HCT116 (cell line): ENCODE measurements at regions not wholly inside any gene's neighbourhood (a gene's known extent, or its start where the extent isn't known, plus 50 kb on each side); places are given as distances from the start of the nearest gene placed in this dataset.

ENCODE experiments used
- ATAC-seq: fragments of 200-7000 bp; cut with Tn5 transposase; 2 replicates; pipeline ENCODE4 v1.9.1; 2020; ENCODE audit warnings: mild to moderate bottlenecking, moderate library complexity
- BruUV-seq: library from RNA; stranded (reverse); fragments of 400-500 nt; replicated peaks from 2 replicates; lab custom pipeline; 2021; lab: Mats Ljungman, UMichigan
- CTCF ChIA-PET: fragments of 300-600 bp; sonication (Branson Sonifier 250); formaldehyde crosslinking; loops from one replicate; lab custom pipeline; 2021; ENCODE audit warnings: antibody characterized with exemption; lab: Charles Lee
- POLR2A ChIA-PET: fragments of 300-600, 350-600 bp; sonication (Branson Sonifier 250); formaldehyde crosslinking; loops from one replicate; lab custom pipeline; 2021; ENCODE audit warnings: antibody characterized with exemption; lab: Charles Lee
- RAD21 ChIA-PET, 2 experiments: fragments of 300-600 bp; sonication (Branson Sonifier 250); formaldehyde crosslinking; loops; one replicate each; lab custom pipeline; 2023; ENCODE audit warnings: low total read pairs in 2 of 2; ENCODE audit not compliant: uncharacterized antibody in 2 of 2, unreplicated experiment in 2 of 2, low non-redundant PET in 1 of 2; lab: Charles Lee
- DNase-seq: peaks from one replicate; pipeline ENCODE4 v3.0.0-alpha.2; 2010; ENCODE audit warnings: low read depth, low spot score
- H2AFZ ChIP-seq: fragments of 200-600 bp; shearing (Covaris generic), sonication (generic); 2 replicates; pipeline ENCODE4 v1.6.1; 2017; ENCODE audit warnings: low read depth, mixed run types, mixed read lengths, antibody characterized with exemption, low read length; ENCODE audit not compliant: poor library complexity, severe bottlenecking
- H3K27ac ChIP-seq: 2 replicates; pipeline ENCODE4 v1.5.1; 2012; ENCODE audit warnings: low read depth, low read length
- H3K27me3 ChIP-seq: fragments of 200-600 bp; sonication (generic); 2 replicates; pipeline ENCODE4 v1.6.1; 2016; ENCODE audit warnings: mixed run types, low read length, mixed read lengths; ENCODE audit not compliant: insufficient read depth
- H3K36me3 ChIP-seq, 2 experiments: fragments of 200-500 bp in 1 of 2; fragments of 200-600 bp in 1 of 2; sonication (Bioruptor generic) in 1 of 2; sonication (generic) in 1 of 2; 2 replicates each; pipeline versions ENCODE4 v1.5.1 to v1.6.1; 2014 to 2016; ENCODE audit warnings: low read length in 2 of 2, inconsistent platforms in 1 of 2, mixed read lengths in 1 of 2, mixed run types in 1 of 2; ENCODE audit not compliant: insufficient read depth in 2 of 2, control insufficient read depth in 1 of 2
- H3K4me1 ChIP-seq, 2 experiments: fragments of 200-600 bp in 1 of 2; sonication (generic) in 1 of 2; 2 replicates each; pipeline versions ENCODE4 v1.5.1 to v1.6.1; 2012 to 2017; ENCODE audit warnings: low read length in 2 of 2, inconsistent platforms in 1 of 2, mild to moderate bottlenecking in 1 of 2, mixed read lengths in 1 of 2, mixed run types in 1 of 2, moderate library complexity in 1 of 2; ENCODE audit not compliant: insufficient read depth in 2 of 2, control insufficient read depth in 1 of 2
- H3K4me2 ChIP-seq: fragments of 200-600 bp; sonication (generic); 2 replicates; pipeline ENCODE4 v1.6.1; 2017; ENCODE audit warnings: mixed run types, low read length, mixed read lengths
- H3K4me3 ChIP-seq, 2 experiments: fragments of 200-600 bp in 1 of 2; sonication (generic) in 1 of 2; replicated peaks in 1 of 2; 2 replicates each; pipeline ENCODE4 v1.5.1; 2011 to 2016; ENCODE audit warnings: low read length in 2 of 2, control low read depth in 1 of 2, low read depth in 1 of 2, mild to moderate bottlenecking in 1 of 2, mixed read lengths in 1 of 2, mixed run types in 1 of 2
- H3K79me2 ChIP-seq: fragments of 200-600 bp; sonication (generic); 2 replicates; pipeline ENCODE4 v1.6.1; 2017; ENCODE audit warnings: mild to moderate bottlenecking, mixed run types, low read length, moderate library complexity, mixed read lengths; ENCODE audit not compliant: insufficient read depth
- H3K9ac ChIP-seq: fragments of 200-600 bp; sonication (generic); 2 replicates; pipeline ENCODE4 v1.6.1; 2016; ENCODE audit warnings: low read length, mixed read lengths
- H3K9me2 ChIP-seq: fragments of 200-600 bp; sonication (generic), shearing (Covaris generic); 2 replicates; pipeline ENCODE4 v1.6.1; 2017; ENCODE audit warnings: mixed run types, mild to moderate bottlenecking, moderate library complexity; ENCODE audit not compliant: insufficient read depth
- H3K9me3 ChIP-seq, 2 experiments: fragments of 200-500 bp in 1 of 2; fragments of 200-600 bp in 1 of 2; sonication (Bioruptor generic) in 1 of 2; sonication (generic) in 1 of 2; 2 replicates each; pipeline ENCODE4 v1.6.1; 2014 to 2017; ENCODE audit warnings: low read length in 2 of 2, mixed read lengths in 2 of 2, inconsistent platforms in 1 of 2, low read depth in 1 of 2, mild to moderate bottlenecking in 1 of 2, mixed run types in 1 of 2, moderate library complexity in 1 of 2; ENCODE audit not compliant: control insufficient read depth in 1 of 2, insufficient read depth in 1 of 2
- H4K20me1 ChIP-seq: fragments of 200-600 bp; sonication (generic), shearing (Covaris generic); 2 replicates; pipeline ENCODE4 v1.6.1; 2017; ENCODE audit warnings: mixed run types, mild to moderate bottlenecking, moderate library complexity; ENCODE audit not compliant: insufficient read depth
- ATF3 ChIP-seq: IDR thresholded peaks from 2 replicates; pipeline ENCODE4 v1.6.1; 2012
- CEBPB ChIP-seq: IDR thresholded peaks from 2 replicates; pipeline ENCODE4 v1.6.1; 2012; ENCODE audit warnings: low read depth
- CTCF ChIP-seq, 3 experiments: fragments of 200-600 bp in 1 of 3; sonication (generic) in 1 of 3; IDR thresholded peaks in 2 of 3; conservative IDR thresholded peaks in 1 of 3; 2 replicates each; pipeline ENCODE4 v1.5.1; 2012 to 2017; ENCODE audit warnings: low read depth in 2 of 3, low read length in 2 of 3, antibody characterized with exemption in 1 of 3, borderline replicate concordance in 1 of 3, control low read depth in 1 of 3, mild to moderate bottlenecking in 1 of 3, mixed read lengths in 1 of 3, mixed run types in 1 of 3, moderate library complexity in 1 of 3; ENCODE audit not compliant: insufficient read depth in 1 of 3
- EGR1 ChIP-seq: IDR thresholded peaks from 2 replicates; pipeline ENCODE4 v1.6.1; 2012; ENCODE audit warnings: low read depth
- ELF1 ChIP-seq: IDR thresholded peaks from 2 replicates; pipeline ENCODE4 v1.6.1; 2012; ENCODE audit warnings: low read depth, borderline replicate concordance
- EZH2 ChIP-seq: fragments of 200-600 bp; sonication (generic); IDR thresholded peaks from 2 replicates; pipeline ENCODE4 v1.6.1; 2017; ENCODE audit warnings: antibody characterized with exemption, mixed run types
- EZH2phosphoT487 ChIP-seq: fragments of 200-600 bp; IDR thresholded peaks from 2 replicates; pipeline ENCODE4 v1.6.1; 2018; ENCODE audit warnings: antibody characterized with exemption, borderline replicate concordance
- FOSL1 ChIP-seq: IDR thresholded peaks from 2 replicates; pipeline ENCODE4 v1.6.1; 2012; ENCODE audit warnings: low read depth
- JUND ChIP-seq: IDR thresholded peaks from 2 replicates; pipeline ENCODE4 v1.6.1; 2012
- POLR2A ChIP-seq: IDR thresholded peaks from 2 replicates; pipeline ENCODE4 v1.7.0; 2011; ENCODE audit warnings: borderline replicate concordance; ENCODE audit not compliant: insufficient read depth, insufficient read length; ENCODE audit errors: extremely low read depth
- POLR2AphosphoS5 ChIP-seq: IDR thresholded peaks from 2 replicates; pipeline ENCODE4 v1.6.1; 2011; ENCODE audit warnings: mild to moderate bottlenecking, low read depth, low read length, moderate library complexity
- RAD21 ChIP-seq: IDR thresholded peaks from 2 replicates; pipeline ENCODE4 v1.6.1; 2012; ENCODE audit warnings: low read depth, mild to moderate bottlenecking
- REST ChIP-seq: IDR thresholded peaks from 2 replicates; pipeline ENCODE4 v1.6.1; 2012; ENCODE audit warnings: low read depth
- SP1 ChIP-seq: IDR thresholded peaks from 2 replicates; pipeline ENCODE4 v1.6.1; 2012; ENCODE audit warnings: low read depth
- SRF ChIP-seq: IDR thresholded peaks from 2 replicates; pipeline ENCODE4 v1.6.1; 2012; ENCODE audit warnings: low read depth
- TCF7L2 ChIP-seq: IDR thresholded peaks from 2 replicates; pipeline ENCODE4 v1.7.0; 2011; ENCODE audit warnings: borderline replicate concordance, inconsistent platforms; ENCODE audit not compliant: insufficient read depth, insufficient read length; ENCODE audit errors: extremely low read depth
- YY1 ChIP-seq: IDR thresholded peaks from 2 replicates; pipeline ENCODE4 v1.6.1; 2011; ENCODE audit warnings: low read length, low read depth, moderate library complexity, mild to moderate bottlenecking; ENCODE audit not compliant: insufficient replicate concordance; ENCODE audit errors: extremely low read depth
- ZBTB33 ChIP-seq: IDR thresholded peaks from 2 replicates; pipeline ENCODE4 v1.6.1; 2011; ENCODE audit warnings: mild to moderate bottlenecking, low read length, moderate library complexity; ENCODE audit not compliant: insufficient replicate concordance; ENCODE audit errors: extremely low read depth
- ZNF274 ChIP-seq: fragments of 200-500 bp; sonication (Bioruptor generic); IDR thresholded peaks from 2 replicates; pipeline ENCODE4 v1.6.1; 2014; ENCODE audit warnings: mild to moderate bottlenecking, low read depth, low read length, inconsistent platforms
- intact Hi-C: fragments of 100-400 bp; cut with micrococcal nuclease; formaldehyde crosslinking; loops from 2 replicates; pipeline ENCODE4 v1.10.0; 2022

GRCh38 chr11:127737499-127737898 lies 736.9 kb upstream of the KIRREL3 start:
- CTCF ChIA-PET, result no interaction called here

More at GRCh38 chr11:127737499-127737898, 736.9 kb upstream of the KIRREL3 start:
- no peak for DNase-seq
- TF ChIP-seq ATF3 (no peak), RAD21 (no peak), EZH2 (no peak), POLR2AphosphoS5 (no peak), EZH2phosphoT487 (no peak), JUND (no peak), POLR2A (no peak), EGR1 (no peak), TCF7L2 (no peak), REST (no peak), YY1 (no peak), ZNF274 (no peak), ZBTB33 (no peak), ELF1 (no peak), FOSL1 (no peak), CTCF (IDR thresholded peaks at IDR 0.05 in 2 of 3, conservative IDR thresholded peaks at IDR 0.05 in 1 of 3; ENCODE audit: borderline replicate concordance in 1 of 3, insufficient read depth in 1 of 3, low read depth in 2 of 3, low read length in 2 of 3) (no peak), SRF (no peak), CEBPB (no peak), SP1 (no peak)
- TF ChIP-seq, all 23 proteins: peak for 0
- no peak for ATAC-seq
- H3K9me3 ChIP-seq, result peaks cover 3 to 7% of the 10 kb centered on the region in 2 experiments; a peak in 2 of 4 replicates
- ChIA-PET POLR2A (no interaction called here), RAD21 (no interaction called here)
- no peaks in the 10 kb centered on the region for H3K79me2 ChIP-seq
- no peaks in the 10 kb centered on the region for H3K9me2 ChIP-seq
- H3K4me1 ChIP-seq, result no peaks in the 10 kb centered on the region
- no peak overlapping the region for H3K9ac ChIP-seq
- H3K36me3 ChIP-seq, result no peaks in the 10 kb centered on the region
- H3K27ac ChIP-seq, result no peak overlapping the region
- H4K20me1 ChIP-seq, result no peaks in the 10 kb centered on the region
- no TSS peak for BruUV-seq
- intact Hi-C loops, result no loop called here
- no peak overlapping the region for H3K4me2 ChIP-seq
- no peaks in the 10 kb centered on the region for H3K27me3 ChIP-seq
- no peak overlapping the region for H2AFZ ChIP-seq
- no peak overlapping the region for H3K4me3 ChIP-seq
